Suprapubic skin (tissue), 4 donors: ENCODE measurements at regions not wholly inside any gene's neighbourhood (a gene's known extent, or its start where the extent isn't known, plus 50 kb on each side); places are given as distances from the start of the nearest gene placed in this dataset.

Experiments used
- DNase-seq, 2 donors: peaks; one replicate each; pipeline ENCODE4 v3.0.0-alpha.2; 2019; ENCODE audit warnings: low spot score in 2 of 2
- H3K27ac ChIP-seq: fragments of 200-600 bp; sonication (generic); one replicate; pipeline ENCODE4 v1.5.1; 2019
- H3K27me3 ChIP-seq: fragments of 200-600 bp; sonication (generic); one replicate; pipeline ENCODE4 v1.5.1; 2019
- H3K36me3 ChIP-seq: fragments of 200-600 bp; sonication (generic); one replicate; pipeline ENCODE4 v1.5.1; 2019
- H3K4me1 ChIP-seq: fragments of 200-600 bp; sonication (generic); one replicate; pipeline ENCODE4 v1.5.1; 2019
- H3K4me3 ChIP-seq: fragments of 200-600 bp; sonication (generic); one replicate; pipeline ENCODE4 v1.5.1; 2019; ENCODE audit warnings: mild to moderate bottlenecking
- H3K9me3 ChIP-seq: fragments of 200-600 bp; sonication (generic); one replicate; pipeline ENCODE4 v1.5.1; 2019
- EP300 ChIP-seq: sonication (generic); formaldehyde crosslinking; IDR thresholded peaks from one replicate; pipeline ENCODE4 v1.6.1; 2017; ENCODE audit warnings: antibody characterized with exemption
- POLR2A ChIP-seq, 2 donors: fragments of 450-650 bp; IDR thresholded peaks; one replicate each; pipeline ENCODE4 v1.6.1; 2017; ENCODE audit warnings: antibody characterized with exemption in 2 of 2, mild to moderate bottlenecking in 2 of 2, moderate library complexity in 2 of 2
- POLR2AphosphoS5 ChIP-seq, 3 donors: sonication (generic); formaldehyde crosslinking; IDR thresholded peaks; one replicate each; pipeline ENCODE4 v1.6.1; 2017; ENCODE audit warnings: antibody characterized with exemption in 3 of 3
- WGBS: methylation state at CpG from one replicate; pipeline ENCODE4 v1.1.5; 2018; 5-methylcytosine and 5-hydroxymethylcytosine counted together
- TF ChIP-seq, protein P1 (sequence below), 2 donors: fragments of 200-600 bp in 1 of 2; fragments of 450-650 bp in 1 of 2; sonication (generic) in 1 of 2; IDR thresholded peaks; one replicate each; pipeline ENCODE4 v1.5.1; 2016 to 2019; ENCODE audit warnings: antibody characterized with exemption in 2 of 2, mild to moderate bottlenecking in 1 of 2, moderate library complexity in 1 of 2

DNA sequence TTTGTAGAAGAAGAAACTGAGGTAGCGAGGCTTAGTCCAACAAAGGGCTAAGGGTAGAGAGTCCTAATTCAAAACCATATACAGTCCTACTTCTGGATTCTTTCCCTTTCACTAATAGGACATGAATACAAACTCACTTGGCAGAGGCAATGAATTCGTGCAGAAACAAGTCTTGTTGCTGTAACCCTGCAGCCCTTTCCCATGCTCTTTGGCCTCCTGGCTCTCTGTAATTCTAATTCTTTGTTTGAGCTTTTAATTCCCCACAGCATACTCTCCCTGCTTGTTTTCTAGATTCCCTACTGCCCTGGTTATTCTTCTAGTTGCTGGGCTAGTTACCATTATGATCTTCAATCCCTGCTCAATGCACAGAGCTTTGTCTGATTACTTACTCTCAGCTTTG lies 381.4 kb downstream of the ETNK1 start:
- no peak overlapping the region for H3K27ac ChIP-seq
- WGBS: 42% methylated on average over 2 of the region's 2 CpGs
- no peak overlapping the region for H3K4me3 ChIP-seq
- no peaks in the 10 kb centered on the region for H3K36me3 ChIP-seq
- DNase-seq: no peak
- peaks cover 18% of the 10 kb centered on the region for H3K4me1 ChIP-seq
- no peaks in the 10 kb centered on the region for H3K9me3 ChIP-seq
- no peaks in the 10 kb centered on the region for H3K27me3 ChIP-seq
- no peak for TF ChIP-seq POLR2AphosphoS5 (IDR thresholded peaks at IDR 0.05)
- TF ChIP-seq, protein P1, sequence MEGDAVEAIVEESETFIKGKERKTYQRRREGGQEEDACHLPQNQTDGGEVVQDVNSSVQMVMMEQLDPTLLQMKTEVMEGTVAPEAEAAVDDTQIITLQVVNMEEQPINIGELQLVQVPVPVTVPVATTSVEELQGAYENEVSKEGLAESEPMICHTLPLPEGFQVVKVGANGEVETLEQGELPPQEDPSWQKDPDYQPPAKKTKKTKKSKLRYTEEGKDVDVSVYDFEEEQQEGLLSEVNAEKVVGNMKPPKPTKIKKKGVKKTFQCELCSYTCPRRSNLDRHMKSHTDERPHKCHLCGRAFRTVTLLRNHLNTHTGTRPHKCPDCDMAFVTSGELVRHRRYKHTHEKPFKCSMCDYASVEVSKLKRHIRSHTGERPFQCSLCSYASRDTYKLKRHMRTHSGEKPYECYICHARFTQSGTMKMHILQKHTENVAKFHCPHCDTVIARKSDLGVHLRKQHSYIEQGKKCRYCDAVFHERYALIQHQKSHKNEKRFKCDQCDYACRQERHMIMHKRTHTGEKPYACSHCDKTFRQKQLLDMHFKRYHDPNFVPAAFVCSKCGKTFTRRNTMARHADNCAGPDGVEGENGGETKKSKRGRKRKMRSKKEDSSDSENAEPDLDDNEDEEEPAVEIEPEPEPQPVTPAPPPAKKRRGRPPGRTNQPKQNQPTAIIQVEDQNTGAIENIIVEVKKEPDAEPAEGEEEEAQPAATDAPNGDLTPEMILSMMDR (IDR thresholded peaks at IDR 0.05): no peak
- no peak for TF ChIP-seq POLR2A (IDR thresholded peaks at IDR 0.05)

GRCh38 chr12:23008623-23009022 lies 383.7 kb downstream of the ETNK1 start:
- Histone ChIP-seq H3K4me1 (peaks cover 18% of the 10 kb centered on the region), H3K27ac (no peak overlapping the region), H3K9me3 (no peaks in the 10 kb centered on the region), H3K27me3 (no peaks in the 10 kb centered on the region), H3K36me3 (no peaks in the 10 kb centered on the region), H3K4me3 (no peak overlapping the region)
- 37% methylated on average over 5 of the region's 5 CpGs for WGBS
- DNase-seq: no peak
- TF ChIP-seq POLR2A (IDR thresholded peaks at IDR 0.05) (no peak), POLR2AphosphoS5 (IDR thresholded peaks at IDR 0.05) (no peak), EP300 (no peak)
- TF ChIP-seq, protein P1 (IDR thresholded peaks at IDR 0.05): no peak

DNA sequence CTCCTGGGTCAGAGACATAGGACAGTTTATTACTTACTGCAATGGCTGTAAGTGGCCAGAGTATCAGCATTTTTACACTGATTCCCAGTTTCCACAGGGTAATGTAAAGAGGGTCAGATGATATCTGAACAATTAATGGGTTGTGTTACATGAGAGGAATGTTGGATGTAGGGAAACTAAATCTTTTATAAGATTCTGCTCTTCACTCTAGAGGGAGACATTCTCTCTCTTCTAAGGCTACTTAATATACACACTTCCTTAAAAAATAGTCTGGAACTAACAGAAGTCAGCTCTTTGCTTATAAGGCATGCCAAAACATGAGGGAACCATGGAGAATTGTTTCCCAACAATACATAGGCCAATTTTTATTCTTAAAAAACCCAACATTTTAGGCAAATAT lies 389.8 kb downstream of the ETNK1 start:
- TF ChIP-seq POLR2A (IDR thresholded peaks at IDR 0.05): no peak
- TF ChIP-seq EP300: no peak
- TF ChIP-seq, protein P1 (IDR thresholded peaks at IDR 0.05): no peak
- no peak for TF ChIP-seq POLR2AphosphoS5 (IDR thresholded peaks at IDR 0.05)
- no peak for DNase-seq
- no peaks in the 10 kb centered on the region for H3K4me1 ChIP-seq
- no peaks in the 10 kb centered on the region for H3K9me3 ChIP-seq
- H3K27ac ChIP-seq: no peak overlapping the region
- no peaks in the 10 kb centered on the region for H3K27me3 ChIP-seq
- H3K4me3 ChIP-seq: no peak overlapping the region
- no peaks in the 10 kb centered on the region for H3K36me3 ChIP-seq

DNA sequence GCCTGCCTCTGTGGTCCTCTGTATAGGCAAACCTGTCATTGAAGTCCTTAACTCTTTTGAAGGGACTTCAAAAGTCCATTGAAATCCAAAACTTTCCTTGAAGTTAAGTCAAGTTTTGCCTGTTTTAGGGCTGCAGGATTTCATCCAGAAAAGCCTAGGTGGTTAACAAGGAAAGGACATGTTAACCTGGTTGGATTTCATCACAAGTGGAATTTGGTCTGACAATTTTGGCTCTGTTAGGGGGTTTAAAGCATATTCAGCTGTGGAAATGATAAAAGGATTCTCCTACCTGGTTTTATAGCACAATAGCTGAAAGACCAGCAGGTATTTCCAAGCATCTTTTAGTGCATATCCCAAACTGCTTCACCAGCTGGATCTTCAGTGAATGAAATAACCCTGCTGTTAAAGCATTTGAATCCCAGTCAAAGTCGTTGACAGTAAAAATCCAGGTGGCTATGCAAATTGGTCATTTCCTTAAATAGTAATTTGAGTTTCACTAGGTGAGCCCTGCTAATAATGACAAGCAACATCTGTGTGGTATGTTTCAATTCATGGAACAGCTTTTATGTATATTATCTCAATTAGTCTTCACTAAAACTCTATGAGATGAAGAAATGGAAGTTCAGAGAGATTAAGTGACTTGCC lies 400.5 kb downstream of the ETNK1 start:
- H3K9me3 ChIP-seq: no peaks in the 10 kb centered on the region
- no peaks in the 10 kb centered on the region for H3K4me1 ChIP-seq
- TF ChIP-seq EP300 (no peak), POLR2A (IDR thresholded peaks at IDR 0.05) (no peak), POLR2AphosphoS5 (IDR thresholded peaks at IDR 0.05) (no peak)
- TF ChIP-seq, protein P1 (IDR thresholded peaks at IDR 0.05): no peak
- no peak for DNase-seq
- H3K27ac ChIP-seq: no peak overlapping the region
- H3K4me3 ChIP-seq: no peak overlapping the region
- 65% methylated on average over 1 of the region's 1 CpG for WGBS
- no peaks in the 10 kb centered on the region for H3K27me3 ChIP-seq
- H3K36me3 ChIP-seq: no peaks in the 10 kb centered on the region

DNA sequence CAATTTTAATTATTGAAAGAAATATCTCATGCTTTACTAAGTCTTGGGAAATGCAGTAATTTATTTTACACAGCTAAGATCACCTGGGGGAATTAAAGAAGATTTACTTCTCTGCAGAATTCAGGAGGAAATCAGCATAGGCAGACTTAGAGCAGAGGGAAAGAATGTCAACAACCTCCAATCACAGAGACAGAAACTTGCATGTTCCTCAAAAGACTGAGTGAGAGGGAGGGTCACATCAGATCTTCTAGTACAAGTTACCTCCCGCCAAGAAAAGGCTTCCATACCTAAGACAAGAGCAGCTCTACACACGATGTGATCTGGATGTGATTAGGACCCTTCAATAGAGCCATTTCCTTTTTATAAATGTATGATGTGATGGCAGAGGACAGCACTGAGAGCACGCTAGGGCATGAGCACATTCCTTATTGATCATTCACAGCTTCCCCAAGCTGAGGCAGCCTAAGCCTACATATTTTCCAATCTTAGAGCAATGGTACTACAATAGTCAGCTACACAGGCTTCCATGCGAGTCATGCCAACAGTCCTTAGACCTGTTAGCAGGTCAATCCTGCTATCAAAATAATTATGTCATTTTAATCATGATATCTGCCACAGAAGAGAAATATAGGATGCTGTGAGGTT lies 403.3 kb downstream of the ETNK1 start:
- no peak for DNase-seq
- no peaks in the 10 kb centered on the region for H3K4me1 ChIP-seq
- H3K9me3 ChIP-seq: no peaks in the 10 kb centered on the region
- TF ChIP-seq POLR2A (IDR thresholded peaks at IDR 0.05) (no peak), POLR2AphosphoS5 (IDR thresholded peaks at IDR 0.05) (no peak), EP300 (no peak)
- TF ChIP-seq, protein P1 (IDR thresholded peaks at IDR 0.05): no peak
- no peak overlapping the region for H3K27ac ChIP-seq
- WGBS: 32% methylated on average over 4 of the region's 4 CpGs
- H3K27me3 ChIP-seq: no peaks in the 10 kb centered on the region
- no peaks in the 10 kb centered on the region for H3K36me3 ChIP-seq
- H3K4me3 ChIP-seq: no peak overlapping the region
